Keratinocyte (primary cell): ENCODE measurements at regions not wholly inside any gene's neighbourhood (a gene's known extent, or its start where the extent isn't known, plus 50 kb on each side); places are given as distances from the start of the nearest gene placed in this dataset.

ENCODE experiments used
- EZH2 ChIP-seq: IDR thresholded peaks from one replicate; pipeline ENCODE4 v1.6.1; 2012; ENCODE audit warnings: inconsistent platforms, mild to moderate bottlenecking, low read length, moderate library complexity
- TF ChIP-seq, protein P1 (sequence below), 3 experiments: IDR thresholded peaks in 1 of 3; conservative IDR thresholded peaks in 1 of 3; optimal IDR thresholded peaks in 1 of 3; 2 replicates in 2 of 3; 3 replicates in 1 of 3; pipeline versions ENCODE3 to v1.5.1; 2011; ENCODE audit warnings: low read length in 3 of 3, mild to moderate bottlenecking in 3 of 3, moderate library complexity in 2 of 3, control low read depth in 1 of 3, inconsistent platforms in 1 of 3; ENCODE audit not compliant: insufficient read depth in 2 of 3; ENCODE audit errors: extremely low read depth in 1 of 3

DNA sequence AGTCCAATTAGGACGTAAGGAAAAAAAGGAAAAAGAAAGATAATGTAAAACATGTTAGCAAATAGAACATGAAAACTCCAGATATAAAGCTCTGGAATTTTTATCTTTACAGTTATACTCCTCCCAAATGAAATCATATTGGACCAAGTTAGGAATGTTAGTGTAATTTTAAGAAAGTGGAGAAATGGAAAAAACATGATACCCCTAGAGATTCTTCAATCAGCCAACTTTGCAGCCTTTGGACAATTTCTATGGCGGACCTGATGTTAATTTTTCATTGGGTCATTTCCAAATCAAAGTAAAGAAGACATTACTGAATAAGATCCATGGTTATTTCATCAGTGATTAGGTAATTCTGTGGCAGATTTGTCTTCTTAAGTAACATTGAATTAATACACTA is 748.7 kb downstream of the RFPL4B start:
- TF ChIP-seq, protein P1, sequence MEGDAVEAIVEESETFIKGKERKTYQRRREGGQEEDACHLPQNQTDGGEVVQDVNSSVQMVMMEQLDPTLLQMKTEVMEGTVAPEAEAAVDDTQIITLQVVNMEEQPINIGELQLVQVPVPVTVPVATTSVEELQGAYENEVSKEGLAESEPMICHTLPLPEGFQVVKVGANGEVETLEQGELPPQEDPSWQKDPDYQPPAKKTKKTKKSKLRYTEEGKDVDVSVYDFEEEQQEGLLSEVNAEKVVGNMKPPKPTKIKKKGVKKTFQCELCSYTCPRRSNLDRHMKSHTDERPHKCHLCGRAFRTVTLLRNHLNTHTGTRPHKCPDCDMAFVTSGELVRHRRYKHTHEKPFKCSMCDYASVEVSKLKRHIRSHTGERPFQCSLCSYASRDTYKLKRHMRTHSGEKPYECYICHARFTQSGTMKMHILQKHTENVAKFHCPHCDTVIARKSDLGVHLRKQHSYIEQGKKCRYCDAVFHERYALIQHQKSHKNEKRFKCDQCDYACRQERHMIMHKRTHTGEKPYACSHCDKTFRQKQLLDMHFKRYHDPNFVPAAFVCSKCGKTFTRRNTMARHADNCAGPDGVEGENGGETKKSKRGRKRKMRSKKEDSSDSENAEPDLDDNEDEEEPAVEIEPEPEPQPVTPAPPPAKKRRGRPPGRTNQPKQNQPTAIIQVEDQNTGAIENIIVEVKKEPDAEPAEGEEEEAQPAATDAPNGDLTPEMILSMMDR (optimal IDR thresholded peaks at IDR 0.05 in 1 of 3, IDR thresholded peaks at IDR 0.05 in 1 of 3, conservative IDR thresholded peaks at IDR 0.05 in 1 of 3; ENCODE audit: extremely low read depth in 1 of 3, insufficient read depth in 2 of 3, low read length in 3 of 3) = no peak
- no peak for TF ChIP-seq EZH2
